GM23338 (cell line): ENCODE measurements at regions not wholly inside any gene's neighbourhood (a gene's known extent, or its start where the extent isn't known, plus 50 kb on each side); places are given as distances from the start of the nearest gene placed in this dataset.

Experiments
- ATAC-seq: fragments of 200-7000 bp; cut with Tn5 transposase; 3 replicates; pipeline ENCODE4 v1.9.1; 2020
- DNase-seq: peaks from one replicate; pipeline ENCODE4 v3.0.0-alpha.2; 2015; ENCODE audit warnings: low spot score
- H2AFZ ChIP-seq: fragments of 200-600 bp; sonication (generic); 2 replicates; pipeline ENCODE4 v1.8.0; 2016; ENCODE audit warnings: antibody characterized with exemption, mild to moderate bottlenecking, moderate library complexity
- H3F3A ChIP-seq: fragments of 200-600 bp; sonication (generic); replicated peaks from 2 replicates; pipeline ENCODE4 v1.8.0; 2017; ENCODE audit warnings: antibody characterized with exemption, mixed run types, low read depth
- H3K27ac ChIP-seq: fragments of 200-600 bp; sonication (generic); 2 replicates; pipeline ENCODE4 v1.6.1; 2016; ENCODE audit warnings: low read depth
- H3K27me3 ChIP-seq: fragments of 200-600 bp; sonication (generic); 2 replicates; pipeline ENCODE4 v1.8.0; 2016; ENCODE audit warnings: mild to moderate bottlenecking, mixed run types, moderate library complexity; ENCODE audit not compliant: insufficient read depth
- H3K36me3 ChIP-seq: fragments of 200-600 bp; sonication (generic); 2 replicates; pipeline ENCODE4 v1.8.0; 2016; ENCODE audit warnings: mild to moderate bottlenecking; ENCODE audit not compliant: insufficient read depth
- H3K4me1 ChIP-seq: fragments of 200-600 bp; sonication (generic); 2 replicates; pipeline ENCODE4 v1.8.0; 2016; ENCODE audit warnings: mild to moderate bottlenecking, moderate library complexity; ENCODE audit not compliant: insufficient read depth
- H3K4me2 ChIP-seq: fragments of 200-600 bp; sonication (generic); 2 replicates; pipeline ENCODE4 v1.7.1; 2017; ENCODE audit warnings: mixed run types
- H3K4me3 ChIP-seq: fragments of 200-600 bp; sonication (generic); 2 replicates; pipeline ENCODE4 v1.6.1; 2016; ENCODE audit warnings: mixed run types
- H3K79me2 ChIP-seq: fragments of 200-600 bp; sonication (generic); replicated peaks from 2 replicates; pipeline ENCODE4 v1.8.0; 2017; ENCODE audit warnings: mild to moderate bottlenecking; ENCODE audit not compliant: insufficient read depth
- H3K9me2 ChIP-seq: fragments of 200-600 bp; sonication (generic); 2 replicates; pipeline ENCODE4 v1.8.0; 2017; ENCODE audit not compliant: insufficient read depth
- H4K20me1 ChIP-seq: fragments of 200-600 bp; sonication (generic); replicated peaks from 2 replicates; pipeline ENCODE4 v1.8.0; 2017; ENCODE audit warnings: mild to moderate bottlenecking; ENCODE audit not compliant: insufficient read depth
- H3K27ac Mint-ChIP-seq: 2 replicates; pipeline ENCODE4 v1.8.0; 2020; ENCODE audit warnings: inconsistent platforms, mild to moderate bottlenecking, moderate library complexity, mixed read lengths
- H3K27me3 Mint-ChIP-seq: 3 replicates; pipeline ENCODE4 v1.8.0; 2022; ENCODE audit warnings: low read depth, mild to moderate bottlenecking, moderate library complexity, mixed read lengths, inconsistent platforms; ENCODE audit not compliant: insufficient read depth, poor library complexity
- H3K36me3 Mint-ChIP-seq: 3 replicates; pipeline ENCODE4 v1.8.0; 2021; ENCODE audit warnings: low read depth, mild to moderate bottlenecking, inconsistent platforms, moderate library complexity, mixed read lengths
- H3K4me1 Mint-ChIP-seq: 3 replicates; pipeline ENCODE4 v1.8.0; 2020; ENCODE audit warnings: mild to moderate bottlenecking, inconsistent platforms, mixed read lengths
- H3K4me3 Mint-ChIP-seq: 3 replicates; pipeline ENCODE4 v1.8.0; 2021; ENCODE audit warnings: moderate library complexity, mild to moderate bottlenecking, inconsistent platforms, mixed read lengths
- H3K9me3 Mint-ChIP-seq: 3 replicates; pipeline ENCODE4 v1.8.0; 2020; ENCODE audit warnings: moderate library complexity, mild to moderate bottlenecking, inconsistent platforms, mixed read lengths
- CREB1 ChIP-seq: fragments of 250-450 bp; sonication (Bioruptor Pico); IDR thresholded peaks from 2 replicates; pipeline ENCODE4 v1.5.0; 2020; ENCODE audit warnings: low read depth, mild to moderate bottlenecking, moderate library complexity
- CTCF ChIP-seq, 2 experiments: fragments of 200-600 bp in 1 of 2; sonication (generic) in 1 of 2; conservative IDR thresholded peaks; 2 replicates each; pipeline versions ENCODE4 v1.5.1 to v1.6.1; 2016 to 2017; ENCODE audit warnings: antibody characterized with exemption in 2 of 2, low read depth in 2 of 2, mild to moderate bottlenecking in 2 of 2, moderate library complexity in 1 of 2
- ETS1 ChIP-seq: IDR thresholded peaks from 2 replicates; pipeline ENCODE4 v1.6.1; 2016; ENCODE audit warnings: antibody characterized with exemption
- EZH2 ChIP-seq: fragments of 200-600 bp; sonication (generic); IDR thresholded peaks from one replicate; pipeline ENCODE4 v1.8.0; 2017; ENCODE audit warnings: antibody characterized with exemption, mild to moderate bottlenecking, low read depth; ENCODE audit not compliant: unreplicated experiment
- EZH2phosphoT487 ChIP-seq: fragments of 200-600 bp; sonication (generic); IDR thresholded peaks from one replicate; pipeline ENCODE4 v1.8.1; 2018; ENCODE audit warnings: antibody characterized with exemption; ENCODE audit not compliant: unreplicated experiment
- JUNB ChIP-seq: IDR thresholded peaks from one replicate; pipeline ENCODE4 v1.6.1; 2016; ENCODE audit warnings: antibody characterized with exemption; ENCODE audit not compliant: unreplicated experiment
- NANOG ChIP-seq: IDR thresholded peaks from 2 replicates; pipeline ENCODE4 v1.6.1; 2016; ENCODE audit warnings: antibody characterized with exemption, borderline replicate concordance
- POLR2AphosphoS5 ChIP-seq: IDR thresholded peaks from 2 replicates; pipeline ENCODE4 v1.6.1; 2016; ENCODE audit warnings: antibody characterized with exemption, low read depth
- STAT1 ChIP-seq: IDR thresholded peaks from one replicate; pipeline ENCODE4 v1.6.1; 2016; ENCODE audit warnings: antibody characterized with exemption; ENCODE audit not compliant: unreplicated experiment
- ZNF114 ChIP-seq: fragments of 250-450 bp; sonication (Bioruptor Pico); IDR thresholded peaks from 2 replicates; pipeline ENCODE4 v1.5.0; 2020; ENCODE audit warnings: mild to moderate bottlenecking, moderate library complexity
- ZNF331 ChIP-seq: fragments of 250-450 bp; sonication (Bioruptor Pico); IDR thresholded peaks from 2 replicates; pipeline ENCODE4 v1.5.0; 2020; ENCODE audit warnings: low read depth, mild to moderate bottlenecking, moderate library complexity
- ZNF462 ChIP-seq: fragments of 250-450 bp; sonication (Bioruptor Pico); IDR thresholded peaks from 2 replicates; pipeline ENCODE4 v1.5.0; 2020; ENCODE audit warnings: mild to moderate bottlenecking, moderate library complexity
- TF ChIP-seq, protein P1 (sequence below): IDR thresholded peaks from one replicate; pipeline ENCODE4 v1.6.1; 2018; ENCODE audit warnings: antibody characterized with exemption; ENCODE audit not compliant: unreplicated experiment

GRCh38 chr5:103371046-103371607 lies 112.6 kb downstream of the MACIR start:
- H3K4me3 Mint-ChIP-seq, result no peak overlapping the region
- Histone ChIP-seq H2AFZ (no peak overlapping the region), H3K4me2 (no peak overlapping the region), H4K20me1 (no peaks in the 10 kb centered on the region), H3F3A (no peaks in the 10 kb centered on the region), H3K9me2 (no peaks in the 10 kb centered on the region), H3K36me3 (no peaks in the 10 kb centered on the region), H3K79me2 (no peaks in the 10 kb centered on the region), H3K27ac (no peak overlapping the region), H3K4me1 (no peaks in the 10 kb centered on the region), H3K27me3 (no peaks in the 10 kb centered on the region), H3K4me3 (no peak overlapping the region)
- TF ChIP-seq CREB1 (CRISPR knock-in tag) (no peak), POLR2AphosphoS5 (no peak), JUNB (no peak), EZH2 (no peak), ZNF331 (CRISPR knock-in tag) (no peak), STAT1 (no peak), NANOG (no peak), ZNF462 (CRISPR knock-in tag) (no peak), ETS1 (no peak), ZNF114 (CRISPR knock-in tag) (no peak), EZH2phosphoT487 (no peak), CTCF (conservative IDR thresholded peaks at IDR 0.05; ENCODE audit: low read depth in 2 of 2) (no peak)
- TF ChIP-seq, protein P1, sequence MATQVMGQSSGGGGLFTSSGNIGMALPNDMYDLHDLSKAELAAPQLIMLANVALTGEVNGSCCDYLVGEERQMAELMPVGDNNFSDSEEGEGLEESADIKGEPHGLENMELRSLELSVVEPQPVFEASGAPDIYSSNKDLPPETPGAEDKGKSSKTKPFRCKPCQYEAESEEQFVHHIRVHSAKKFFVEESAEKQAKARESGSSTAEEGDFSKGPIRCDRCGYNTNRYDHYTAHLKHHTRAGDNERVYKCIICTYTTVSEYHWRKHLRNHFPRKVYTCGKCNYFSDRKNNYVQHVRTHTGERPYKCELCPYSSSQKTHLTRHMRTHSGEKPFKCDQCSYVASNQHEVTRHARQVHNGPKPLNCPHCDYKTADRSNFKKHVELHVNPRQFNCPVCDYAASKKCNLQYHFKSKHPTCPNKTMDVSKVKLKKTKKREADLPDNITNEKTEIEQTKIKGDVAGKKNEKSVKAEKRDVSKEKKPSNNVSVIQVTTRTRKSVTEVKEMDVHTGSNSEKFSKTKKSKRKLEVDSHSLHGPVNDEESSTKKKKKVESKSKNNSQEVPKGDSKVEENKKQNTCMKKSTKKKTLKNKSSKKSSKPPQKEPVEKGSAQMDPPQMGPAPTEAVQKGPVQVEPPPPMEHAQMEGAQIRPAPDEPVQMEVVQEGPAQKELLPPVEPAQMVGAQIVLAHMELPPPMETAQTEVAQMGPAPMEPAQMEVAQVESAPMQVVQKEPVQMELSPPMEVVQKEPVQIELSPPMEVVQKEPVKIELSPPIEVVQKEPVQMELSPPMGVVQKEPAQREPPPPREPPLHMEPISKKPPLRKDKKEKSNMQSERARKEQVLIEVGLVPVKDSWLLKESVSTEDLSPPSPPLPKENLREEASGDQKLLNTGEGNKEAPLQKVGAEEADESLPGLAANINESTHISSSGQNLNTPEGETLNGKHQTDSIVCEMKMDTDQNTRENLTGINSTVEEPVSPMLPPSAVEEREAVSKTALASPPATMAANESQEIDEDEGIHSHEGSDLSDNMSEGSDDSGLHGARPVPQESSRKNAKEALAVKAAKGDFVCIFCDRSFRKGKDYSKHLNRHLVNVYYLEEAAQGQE, result no peak
- DNase-seq (no peak), ATAC-seq (no peak)
- no peak overlapping the region for H3K27ac Mint-ChIP-seq
- peaks cover 6% of the 10 kb centered on the region for H3K27me3 Mint-ChIP-seq
- H3K9me3 Mint-ChIP-seq, result no peaks in the 10 kb centered on the region
- peaks cover 7% of the 10 kb centered on the region; the same call in 2 of the 3 replicates for H3K4me1 Mint-ChIP-seq
- H3K36me3 Mint-ChIP-seq, result no peaks in the 10 kb centered on the region
